HepG2 (cell line): ENCODE measurements at regions not wholly inside any gene's neighbourhood (a gene's known extent, or its start where the extent isn't known, plus 50 kb on each side); places are given as distances from the start of the nearest gene placed in this dataset.

ENCODE experiments used
- ATAC-seq: fragments of 200-7000 bp; cut with Tn5 transposase; 3 replicates; pipeline ENCODE4 v1.9.1; 2020; ENCODE audit warnings: mild to moderate bottlenecking, moderate library complexity
- BruUV-seq: library from RNA; stranded (reverse); fragments of 400-500 nt; replicated peaks from 2 replicates; lab custom pipeline; 2021; lab: Mats Ljungman, UMichigan
- CTCF ChIA-PET: fragments of 300-600 bp; formaldehyde crosslinking; extraction: SDS; loops from one replicate; lab custom pipeline; 2021; ENCODE audit warnings: low total read pairs, inconsistent platforms, low intra/inter-chr PET ratio; lab: Yijun Ruan, JAX
- POLR2A ChIA-PET: fragments of 350-600 bp; sonication (Branson Sonifier 250); formaldehyde crosslinking; loops from one replicate; lab custom pipeline; 2020; ENCODE audit warnings: antibody characterized with exemption, inconsistent platforms; lab: Yijun Ruan, JAX
- DNase-seq: peaks from one replicate; pipeline ENCODE4 v3.0.0-alpha.2; 2015; ENCODE audit warnings: low spot score
- FAIRE-seq: peaks from 3 replicates; lab custom pipeline; 2011; peaks lifted over from hg19 to GRCh38; lab: Jason Lieb, UNC
- H2AFZ ChIP-seq: one replicate; pipeline ENCODE4 v1.6.1; 2011; ENCODE audit warnings: low read length, inconsistent platforms
- H3K27ac ChIP-seq: fragments of 300-600 bp; 3 replicates; pipeline ENCODE4 v1.8.0; 2011; ENCODE audit warnings: mixed run types, mild to moderate bottlenecking, mixed read lengths, low read length, inconsistent platforms; ENCODE audit not compliant: insufficient read depth; ENCODE audit errors: extremely low read length
- H3K27me3 ChIP-seq, 2 experiments: fragments of 200-600 bp in 1 of 2; 2 replicates in 1 of 2; 3 replicates in 1 of 2; pipeline versions ENCODE4 v1.6.0 to v1.8.0; 2011; ENCODE audit warnings: low read length in 2 of 2, mild to moderate bottlenecking in 2 of 2, moderate library complexity in 2 of 2, inconsistent platforms in 1 of 2; ENCODE audit not compliant: insufficient read depth in 2 of 2, control insufficient read depth in 1 of 2
- H3K36me3 ChIP-seq, 2 experiments: fragments of 200-600 bp in 1 of 2; replicated peaks in 1 of 2; 2 replicates in 1 of 2; 3 replicates in 1 of 2; pipeline versions ENCODE4 v1.5.1 to v1.8.0; 2011; ENCODE audit warnings: low read length in 2 of 2, inconsistent platforms in 1 of 2; ENCODE audit not compliant: insufficient read depth in 2 of 2, control insufficient read depth in 1 of 2
- H3K4me1 ChIP-seq: 2 replicates; pipeline ENCODE4 v1.5.1; 2012; ENCODE audit warnings: low read length, inconsistent platforms; ENCODE audit not compliant: insufficient read depth
- H3K4me2 ChIP-seq: 2 replicates; pipeline ENCODE4 v1.6.0; 2011; ENCODE audit warnings: low read depth, low read length, inconsistent platforms
- H3K4me3 ChIP-seq, 3 experiments: fragments of 200-600 bp in 1 of 3; sonication (generic), shearing (Covaris generic) in 1 of 3; replicated peaks in 1 of 3; 2 replicates each; pipeline ENCODE4 v1.5.1; 2011 to 2016; ENCODE audit warnings: low read length in 3 of 3, inconsistent platforms in 2 of 3, low read depth in 2 of 3, mild to moderate bottlenecking in 2 of 3, control low read depth in 1 of 3, mixed read lengths in 1 of 3; ENCODE audit not compliant: insufficient read depth in 1 of 3
- H3K79me2 ChIP-seq: one replicate; pipeline ENCODE4 v1.6.1; 2011; ENCODE audit warnings: low read length, inconsistent platforms; ENCODE audit not compliant: insufficient read depth
- H3K9ac ChIP-seq: 2 replicates; pipeline ENCODE4 v1.6.0; 2011; ENCODE audit warnings: mild to moderate bottlenecking, low read depth, low read length, inconsistent platforms; ENCODE audit not compliant: insufficient read depth
- H3K9me3 ChIP-seq: 2 replicates; pipeline ENCODE4 v1.5.1; 2012; ENCODE audit warnings: mild to moderate bottlenecking, low read length
- H4K20me1 ChIP-seq: 2 replicates; pipeline ENCODE4 v1.6.0; 2011; ENCODE audit warnings: inconsistent platforms, mild to moderate bottlenecking, low read length, moderate library complexity; ENCODE audit not compliant: insufficient read depth
- ATM ChIP-seq: fragments of 450-650 bp; IDR thresholded peaks from 2 replicates; pipeline ENCODE4 v1.7.1; 2017; ENCODE audit warnings: mild to moderate bottlenecking, borderline replicate concordance
- FOXO4 ChIP-seq: sonication (generic); formaldehyde crosslinking; conservative IDR thresholded peaks from 2 replicates; pipeline ENCODE4 v1.8.1; 2023; ENCODE audit warnings: missing genetic modification reagents
- GPN1 ChIP-seq: sonication (generic); formaldehyde crosslinking; IDR thresholded peaks from 2 replicates; pipeline ENCODE4 v1.5.1; 2020; ENCODE audit warnings: missing genetic modification reagents, borderline replicate concordance
- PPARG ChIP-seq: conservative IDR thresholded peaks from 2 replicates; pipeline ENCODE4 v1.6.1; 2016; ENCODE audit warnings: missing biosample characterization, missing genetic modification reagents
- RERE ChIP-seq: IDR thresholded peaks from 2 replicates; pipeline ENCODE4 v1.6.1; 2016; ENCODE audit warnings: low read depth, missing genetic modification reagents, missing compliant biosample characterization
- ZBTB39 ChIP-seq: sonication (generic); formaldehyde crosslinking; IDR thresholded peaks from 2 replicates; pipeline ENCODE4 v1.5.0; 2020; ENCODE audit warnings: missing genetic modification reagents
- ZFP1 ChIP-seq: IDR thresholded peaks from 2 replicates; pipeline ENCODE4 v1.6.1; 2016
- ZNF329 ChIP-seq: sonication (generic); formaldehyde crosslinking; IDR thresholded peaks from 2 replicates; pipeline ENCODE4 v1.9.0; 2021; ENCODE audit warnings: low read depth, mild to moderate bottlenecking, missing genetic modification reagents
- ZNF441 ChIP-seq: sonication (generic); formaldehyde crosslinking; IDR thresholded peaks from 2 replicates; pipeline ENCODE4 v1.7.0; 2021; ENCODE audit warnings: missing genetic modification reagents, borderline replicate concordance
- ZNF720 ChIP-seq: sonication (generic); formaldehyde crosslinking; IDR thresholded peaks from 2 replicates; pipeline ENCODE4 v1.4.0; 2020; ENCODE audit warnings: missing genetic modification reagents
- WGBS: methylation state at CpG from one replicate; pipeline ENCODE4 v1.1.6; 2017; ENCODE audit warnings: low lambda C conversion rate; 5-methylcytosine and 5-hydroxymethylcytosine counted together
- in situ Hi-C: cut with HindIII; loops from 2 replicates; pipeline ENCODE4 v1.10.0; 2017; ENCODE audit warnings: low pct_unique_long_range_greater_than_20kb; ENCODE audit not compliant: extremely low pct_ligation_motif_present
- intact Hi-C: fragments of 100-400 bp; cut with micrococcal nuclease; formaldehyde crosslinking; loops from one replicate; pipeline ENCODE4 v1.10.0; 2022; ENCODE audit not compliant: unreplicated experiment

- in situ Hi-C loops (no loop called here), intact Hi-C loops (no loop called here)
- no TSS peak for BruUV-seq
- TF ChIP-seq ZFP1 (CRISPR knock-in tag) (no peak), ZNF720 (no peak), ATM (no peak), RERE (CRISPR knock-in tag) (no peak), ZNF329 (CRISPR knock-in tag) (no peak), GPN1 (CRISPR knock-in tag) (no peak), ZBTB39 (CRISPR knock-in tag) (no peak), PPARG (CRISPR knock-in tag) (no peak), FOXO4 (no peak), ZNF441 (CRISPR knock-in tag) (no peak)
- FAIRE-seq (no peak), ATAC-seq (no peak), DNase-seq (no peak)
- Histone ChIP-seq H3K27ac (no peak overlapping the region), H2AFZ (no peak overlapping the region), H3K36me3 (no peaks in the 10 kb centered on the region), H4K20me1 (no peaks in the 10 kb centered on the region), H3K4me1 (no peaks in the 10 kb centered on the region), H3K27me3 (peaks cover 0 to 32% of the 10 kb centered on the region in 2 experiments; a peak in 3 of 5 replicates), H3K9ac (no peak overlapping the region), H3K4me3 (no peak overlapping the region), H3K79me2 (no peaks in the 10 kb centered on the region), H3K4me2 (no peak overlapping the region), H3K9me3 (no peaks in the 10 kb centered on the region)
- ChIA-PET POLR2A (no interaction called here), CTCF (no interaction called here)
- 5% methylated on average over 4 of the region's 7 CpGs for WGBS
These were observed 55.1 kb downstream of the TMEM174 start for GRCh38 chr5:73228052-73228451.
